GM12864 (cell line): ENCODE measurements at regions not wholly inside any gene's neighbourhood (a gene's known extent, or its start where the extent isn't known, plus 50 kb on each side); places are given as distances from the start of the nearest gene placed in this dataset.

Experiments
- DNase-seq: peaks from one replicate; pipeline ENCODE4 v3.0.0-alpha.2; 2011; ENCODE audit warnings: low read depth
- H3K4me3 ChIP-seq: 2 replicates; pipeline ENCODE4 v1.5.1; 2011; ENCODE audit warnings: mild to moderate bottlenecking, low read depth, low read length, control low read depth
- CTCF ChIP-seq: IDR thresholded peaks from 2 replicates; pipeline ENCODE4 v1.5.1; 2011; ENCODE audit warnings: low read depth, mild to moderate bottlenecking, moderate library complexity, low read length, control low read depth, inconsistent platforms; ENCODE audit errors: missing control alignments

GRCh38 chr6:113329942-113330635 lies 527.1 kb upstream of the MARCKS start:
- no peak for DNase-seq

GRCh38 chr6:113330636-113330946 lies 526.6 kb upstream of the MARCKS start:
- TF ChIP-seq CTCF: no peak
- H3K4me3 ChIP-seq: no peak overlapping the region
- DNase-seq: no peak

More at GRCh38 chr6:113329942-113330635, 527.1 kb upstream of the MARCKS start:
- H3K4me3 ChIP-seq: no peak overlapping the region
- no peak for TF ChIP-seq CTCF

GRCh38 chr6:113331021-113331420 lies 526.1 kb upstream of the MARCKS start:
- no peak for DNase-seq
- TF ChIP-seq CTCF: no peak
- no peak overlapping the region for H3K4me3 ChIP-seq

GRCh38 chr6:113338644-113339043 lies 518.5 kb upstream of the MARCKS start:
- DNase-seq: no peak

GRCh38 chr6:113339209-113339608 lies 517.9 kb upstream of the MARCKS start:
- H3K4me3 ChIP-seq: no peak overlapping the region
- no peak for TF ChIP-seq CTCF

More at GRCh38 chr6:113338644-113339043, 518.5 kb upstream of the MARCKS start:
- no peak for TF ChIP-seq CTCF
- no peak overlapping the region for H3K4me3 ChIP-seq

GRCh38 chr6:113340371-113340770 lies 516.8 kb upstream of the MARCKS start:
- DNase-seq: peak; percentile 10
- H3K4me3 ChIP-seq: no peak overlapping the region
- no peak for TF ChIP-seq CTCF

More at GRCh38 chr6:113339209-113339608, 517.9 kb upstream of the MARCKS start:
- no peak for DNase-seq

- DNase-seq: no peak
- TF ChIP-seq CTCF: no peak
- no peak overlapping the region for H3K4me3 ChIP-seq
Observed at GRCh38 chr6:113343940-113344339, 513.2 kb upstream of the MARCKS start.
